ENCODE measurements at regions not wholly inside any gene's neighbourhood (a gene's known extent, or its start where the extent isn't known, plus 50 kb on each side); places are given as distances from the start of the nearest gene placed in this dataset.

DNA sequence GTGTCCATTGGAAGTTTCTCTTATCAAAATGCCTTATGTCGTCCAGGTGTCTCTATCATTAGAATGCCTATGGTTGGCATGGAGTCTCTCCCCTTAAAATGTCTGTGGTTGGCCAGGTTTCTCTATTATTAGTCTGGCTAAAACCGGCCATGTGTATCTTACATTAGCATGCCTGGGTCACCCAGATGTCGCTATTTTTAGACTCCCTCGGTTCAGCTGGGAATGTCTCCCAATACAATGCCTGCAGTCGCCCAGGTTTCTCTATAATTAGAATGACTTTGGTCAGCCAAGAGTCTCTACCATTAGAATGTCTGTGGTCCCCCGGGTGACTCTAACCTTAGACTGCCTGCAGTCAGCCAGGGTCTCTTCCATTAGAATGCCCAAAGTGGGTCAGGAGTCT, 1536.1 kb downstream of the UQCRFS1 start:
- Mint-ChIP-seq H3K36me3 (peaks cover 90% of the 10 kb centered on the region), H3K4me1 (no peaks in the 10 kb centered on the region), H3K9me3 (peaks cover 95% of the 10 kb centered on the region), H3K27ac (no peak overlapping the region), H3K4me3 (no peak overlapping the region), H3K27me3 (ENCODE audit: low read depth) (peaks cover 15% of the 10 kb centered on the region; the same call in 1 of the 2 replicates)
- ATAC-seq (no peak), DNase-seq (ENCODE audit: low spot score) (no peak)
- TF ChIP-seq, protein P1, sequence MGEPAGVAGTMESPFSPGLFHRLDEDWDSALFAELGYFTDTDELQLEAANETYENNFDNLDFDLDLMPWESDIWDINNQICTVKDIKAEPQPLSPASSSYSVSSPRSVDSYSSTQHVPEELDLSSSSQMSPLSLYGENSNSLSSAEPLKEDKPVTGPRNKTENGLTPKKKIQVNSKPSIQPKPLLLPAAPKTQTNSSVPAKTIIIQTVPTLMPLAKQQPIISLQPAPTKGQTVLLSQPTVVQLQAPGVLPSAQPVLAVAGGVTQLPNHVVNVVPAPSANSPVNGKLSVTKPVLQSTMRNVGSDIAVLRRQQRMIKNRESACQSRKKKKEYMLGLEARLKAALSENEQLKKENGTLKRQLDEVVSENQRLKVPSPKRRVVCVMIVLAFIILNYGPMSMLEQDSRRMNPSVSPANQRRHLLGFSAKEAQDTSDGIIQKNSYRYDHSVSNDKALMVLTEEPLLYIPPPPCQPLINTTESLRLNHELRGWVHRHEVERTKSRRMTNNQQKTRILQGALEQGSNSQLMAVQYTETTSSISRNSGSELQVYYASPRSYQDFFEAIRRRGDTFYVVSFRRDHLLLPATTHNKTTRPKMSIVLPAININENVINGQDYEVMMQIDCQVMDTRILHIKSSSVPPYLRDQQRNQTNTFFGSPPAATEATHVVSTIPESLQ (CRISPR knock-in tag; IDR thresholded peaks at IDR 0.05) = no peak
- TF ChIP-seq CREM (CRISPR knock-in tag; IDR thresholded peaks at IDR 0.05) = no peak
- no peak for TF ChIP-seq NFATC4 (CRISPR knock-in tag; IDR thresholded peaks at IDR 0.05)
- no peak for TF ChIP-seq TEAD1 (CRISPR knock-in tag; IDR thresholded peaks at IDR 0.05)
- TF ChIP-seq ZNF219 (CRISPR knock-in tag; IDR thresholded peaks at IDR 0.05; ENCODE audit: borderline replicate concordance) = no peak
- TF ChIP-seq CREB1 (CRISPR knock-in tag; IDR thresholded peaks at IDR 0.05) = no peak
- TF ChIP-seq, protein P2, sequence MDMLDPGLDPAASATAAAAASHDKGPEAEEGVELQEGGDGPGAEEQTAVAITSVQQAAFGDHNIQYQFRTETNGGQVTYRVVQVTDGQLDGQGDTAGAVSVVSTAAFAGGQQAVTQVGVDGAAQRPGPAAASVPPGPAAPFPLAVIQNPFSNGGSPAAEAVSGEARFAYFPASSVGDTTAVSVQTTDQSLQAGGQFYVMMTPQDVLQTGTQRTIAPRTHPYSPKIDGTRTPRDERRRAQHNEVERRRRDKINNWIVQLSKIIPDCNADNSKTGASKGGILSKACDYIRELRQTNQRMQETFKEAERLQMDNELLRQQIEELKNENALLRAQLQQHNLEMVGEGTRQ (CRISPR knock-in tag; IDR thresholded peaks at IDR 0.05) = no peak
- ChIA-PET POLR2A (no interaction called here), CTCF (no interaction called here)

DNA sequence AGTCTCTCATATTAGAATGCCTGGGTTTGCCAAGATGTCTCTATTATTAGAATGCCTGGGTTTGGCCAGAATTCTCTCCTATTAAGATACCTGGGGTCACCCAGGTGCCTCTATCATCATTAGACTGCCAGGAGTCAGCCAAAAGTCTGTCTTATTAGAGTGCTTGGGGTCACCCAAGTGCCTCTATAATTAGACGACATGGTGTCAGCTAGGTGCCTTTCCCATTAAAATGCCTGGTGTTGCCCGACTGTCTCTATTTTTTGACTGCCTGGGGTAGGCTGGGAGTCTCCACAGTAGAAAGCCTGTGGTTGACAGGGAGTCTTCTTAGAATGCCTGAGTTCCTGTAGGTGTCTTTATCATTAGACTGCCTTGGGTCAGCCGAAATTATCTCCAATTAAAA, 1536.6 kb downstream of the UQCRFS1 start:
- Mint-ChIP-seq H3K4me1 (no peaks in the 10 kb centered on the region), H3K4me3 (no peak overlapping the region), H3K27ac (no peak overlapping the region), H3K27me3 (ENCODE audit: low read depth) (peaks cover 15% of the 10 kb centered on the region; the same call in 1 of the 2 replicates), H3K9me3 (peaks cover 99% of the 10 kb centered on the region), H3K36me3 (peaks cover 96% of the 10 kb centered on the region)
- no peak for TF ChIP-seq RORB (CRISPR knock-in tag; IDR thresholded peaks at IDR 0.05)
- ChIA-PET POLR2A (no interaction called here), CTCF (no interaction called here)
- ATAC-seq = no peak
- DNase-seq (ENCODE audit: low spot score) = no peak

DNA sequence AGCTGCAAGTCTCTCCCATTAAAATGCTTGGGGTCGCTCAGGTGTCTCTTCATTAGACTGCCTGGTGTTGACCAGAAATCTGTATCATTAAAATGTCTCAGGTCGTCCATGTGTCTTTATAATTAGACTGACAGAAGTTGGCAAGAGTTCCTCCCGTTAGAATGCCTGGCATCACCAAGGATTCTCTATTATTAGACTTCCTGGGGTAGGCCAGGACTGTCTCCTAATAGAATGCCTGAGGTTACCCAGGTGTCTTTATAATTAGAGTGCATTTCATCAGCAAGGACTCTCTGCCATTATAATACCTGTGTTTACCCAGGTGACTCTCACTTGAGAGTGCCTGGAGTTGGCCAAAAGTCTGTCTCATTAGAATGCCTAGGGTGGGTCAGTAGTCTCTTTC, 1537.2 kb downstream of the UQCRFS1 start:
- H3K4me3 Mint-ChIP-seq = no peak overlapping the region
- no peak overlapping the region for H3K27ac Mint-ChIP-seq
- ChIA-PET POLR2A (no interaction called here), CTCF (no interaction called here)
- H3K9me3 Mint-ChIP-seq = peaks cover 100% of the 10 kb centered on the region
- no peaks in the 10 kb centered on the region for H3K4me1 Mint-ChIP-seq
- H3K27me3 Mint-ChIP-seq (ENCODE audit: low read depth) = peaks cover 15% of the 10 kb centered on the region; the same call in 1 of the 2 replicates
- H3K36me3 Mint-ChIP-seq = peaks cover 98% of the 10 kb centered on the region
- TF ChIP-seq JUN (CRISPR knock-in tag; IDR thresholded peaks at IDR 0.05) = no peak
- TF ChIP-seq ETV6 (CRISPR knock-in tag; IDR thresholded peaks at IDR 0.05) = no peak
- TF ChIP-seq, protein P3, sequence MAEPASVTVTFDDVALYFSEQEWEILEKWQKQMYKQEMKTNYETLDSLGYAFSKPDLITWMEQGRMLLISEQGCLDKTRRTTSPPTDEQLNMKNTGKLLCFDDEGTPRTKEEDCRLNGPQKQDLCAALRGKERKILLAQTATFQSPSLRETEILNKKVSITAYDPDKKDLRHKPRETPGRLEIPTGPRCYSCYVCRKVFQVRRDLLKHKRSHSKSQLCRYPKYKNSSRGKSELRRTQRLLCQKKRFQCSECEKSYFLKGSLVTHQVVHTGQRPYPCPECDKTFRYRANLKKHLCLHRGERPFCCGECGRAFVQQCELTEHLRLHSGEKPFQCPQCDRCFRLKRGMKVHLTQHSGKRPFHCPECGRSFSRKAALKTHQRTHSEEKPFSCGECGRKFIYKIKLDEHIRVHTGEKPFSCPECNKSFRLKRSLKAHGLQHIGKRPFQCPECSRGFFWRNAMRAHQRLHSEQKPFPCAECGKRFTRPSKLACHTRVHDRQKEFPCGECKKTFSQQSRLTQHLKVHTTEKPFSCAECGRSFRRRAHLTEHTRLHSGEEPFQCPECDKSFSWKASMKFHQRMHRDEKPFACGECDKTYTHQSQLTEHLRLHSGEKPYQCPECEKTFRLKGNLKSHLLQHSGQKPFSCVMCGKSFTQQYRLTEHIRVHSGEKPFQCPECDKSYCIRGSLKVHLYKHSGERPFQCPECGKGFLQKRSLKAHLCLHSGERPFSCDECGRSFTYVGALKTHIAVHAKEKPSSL (CRISPR knock-in tag; conservative IDR thresholded peaks at IDR 0.05) = no peak
- DNase-seq (ENCODE audit: low spot score) (no peak), ATAC-seq (no peak)

DNA sequence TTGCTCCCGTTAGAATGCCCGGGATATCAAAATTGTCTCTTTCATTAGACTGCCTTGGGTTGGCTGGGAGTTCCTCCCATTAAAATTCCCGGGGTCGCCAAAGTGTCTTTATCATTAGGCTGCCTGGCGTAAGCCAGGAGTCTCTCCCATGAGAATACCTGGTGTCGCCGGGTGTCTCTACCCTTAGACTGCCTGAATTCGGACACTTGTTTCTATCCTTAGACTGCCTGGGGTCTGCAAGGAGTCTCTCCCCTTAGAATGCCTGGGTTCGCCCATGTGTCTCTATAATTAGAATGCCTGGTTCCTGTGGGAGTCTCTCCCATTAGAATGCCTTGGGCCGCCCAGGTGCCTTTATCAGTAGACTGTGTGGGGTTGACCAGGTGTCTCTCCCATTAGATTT, 1538.2 kb downstream of the UQCRFS1 start:
- H3K27me3 Mint-ChIP-seq (ENCODE audit: low read depth) = peaks cover 13% of the 10 kb centered on the region
- ATAC-seq (no peak), DNase-seq (ENCODE audit: low spot score) (no peak)
- peaks cover 100% of the 10 kb centered on the region for H3K9me3 Mint-ChIP-seq
- H3K27ac Mint-ChIP-seq = no peak overlapping the region
- CTCF ChIA-PET = no interaction called here
- H3K4me1 Mint-ChIP-seq = no peaks in the 10 kb centered on the region
- POLR2A ChIA-PET = no interaction called here
- no peak overlapping the region for H3K4me3 Mint-ChIP-seq
- peaks cover 98% of the 10 kb centered on the region for H3K36me3 Mint-ChIP-seq
- TF ChIP-seq SMAD3 (CRISPR knock-in tag; IDR thresholded peaks at IDR 0.05; ENCODE audit: borderline replicate concordance) (no peak), JAZF1 (CRISPR knock-in tag; IDR thresholded peaks at IDR 0.05) (no peak), HMGA2 (CRISPR knock-in tag; IDR thresholded peaks at IDR 0.05) (no peak), RORB (CRISPR knock-in tag; IDR thresholded peaks at IDR 0.05) (no peak), NFYB (CRISPR knock-in tag; conservative IDR thresholded peaks at IDR 0.05; ENCODE audit: low read depth) (no peak), IRF2 (CRISPR knock-in tag; IDR thresholded peaks at IDR 0.05; ENCODE audit: borderline replicate concordance, low read depth) (no peak)
- TF ChIP-seq, protein P4, sequence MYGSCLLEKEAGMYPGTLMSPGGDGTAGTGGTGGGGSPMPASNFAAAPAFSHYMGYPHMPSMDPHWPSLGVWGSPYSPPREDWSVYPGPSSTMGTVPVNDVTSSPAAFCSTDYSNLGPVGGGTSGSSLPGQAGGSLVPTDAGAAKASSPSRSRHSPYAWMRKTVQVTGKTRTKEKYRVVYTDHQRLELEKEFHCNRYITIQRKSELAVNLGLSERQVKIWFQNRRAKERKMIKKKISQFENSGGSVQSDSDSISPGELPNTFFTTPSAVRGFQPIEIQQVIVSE (CRISPR knock-in tag; IDR thresholded peaks at IDR 0.05; ENCODE audit: borderline replicate concordance) = no peak
- TF ChIP-seq, protein P5, sequence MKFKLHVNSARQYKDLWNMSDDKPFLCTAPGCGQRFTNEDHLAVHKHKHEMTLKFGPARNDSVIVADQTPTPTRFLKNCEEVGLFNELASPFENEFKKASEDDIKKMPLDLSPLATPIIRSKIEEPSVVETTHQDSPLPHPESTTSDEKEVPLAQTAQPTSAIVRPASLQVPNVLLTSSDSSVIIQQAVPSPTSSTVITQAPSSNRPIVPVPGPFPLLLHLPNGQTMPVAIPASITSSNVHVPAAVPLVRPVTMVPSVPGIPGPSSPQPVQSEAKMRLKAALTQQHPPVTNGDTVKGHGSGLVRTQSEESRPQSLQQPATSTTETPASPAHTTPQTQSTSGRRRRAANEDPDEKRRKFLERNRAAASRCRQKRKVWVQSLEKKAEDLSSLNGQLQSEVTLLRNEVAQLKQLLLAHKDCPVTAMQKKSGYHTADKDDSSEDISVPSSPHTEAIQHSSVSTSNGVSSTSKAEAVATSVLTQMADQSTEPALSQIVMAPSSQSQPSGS (CRISPR knock-in tag; IDR thresholded peaks at IDR 0.05; ENCODE audit: borderline replicate concordance, low read depth) = no peak
- TF ChIP-seq, protein P6, sequence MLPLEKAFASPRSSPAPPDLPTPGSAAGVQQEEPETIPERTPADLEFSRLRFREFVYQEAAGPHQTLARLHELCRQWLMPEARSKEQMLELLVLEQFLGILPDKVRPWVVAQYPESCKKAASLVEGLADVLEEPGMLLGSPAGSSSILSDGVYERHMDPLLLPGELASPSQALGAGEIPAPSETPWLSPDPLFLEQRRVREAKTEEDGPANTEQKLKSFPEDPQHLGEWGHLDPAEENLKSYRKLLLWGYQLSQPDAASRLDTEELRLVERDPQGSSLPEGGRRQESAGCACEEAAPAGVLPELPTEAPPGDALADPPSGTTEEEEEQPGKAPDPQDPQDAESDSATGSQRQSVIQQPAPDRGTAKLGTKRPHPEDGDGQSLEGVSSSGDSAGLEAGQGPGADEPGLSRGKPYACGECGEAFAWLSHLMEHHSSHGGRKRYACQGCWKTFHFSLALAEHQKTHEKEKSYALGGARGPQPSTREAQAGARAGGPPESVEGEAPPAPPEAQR (CRISPR knock-in tag; IDR thresholded peaks at IDR 0.05) = no peak

Data from WTC11 (cell line).